T-helper 1 cell treated with Interleukin-12 subunit alpha and Interleukin-12 subunit beta and Interleukin-4 antibody, amounts not matched to agents 30 ng/mL and 1 ng/mL, for 36 hours (primary cell): ENCODE measurements at regions not wholly inside any gene's neighbourhood (a gene's known extent, or its start where the extent isn't known, plus 50 kb on each side); places are given as distances from the start of the nearest gene placed in this dataset.
"Not testable (repeated sequence)": the region's sequence is repeated elsewhere in the genome, so short reads cannot be mapped to it uniquely, and the experiment has no call there.

Experiments used
- intact Hi-C: fragments of 100-400 bp; cut with micrococcal nuclease; formaldehyde crosslinking; loops from one replicate; pipeline ENCODE4 v1.15.1; 2024

DNA sequence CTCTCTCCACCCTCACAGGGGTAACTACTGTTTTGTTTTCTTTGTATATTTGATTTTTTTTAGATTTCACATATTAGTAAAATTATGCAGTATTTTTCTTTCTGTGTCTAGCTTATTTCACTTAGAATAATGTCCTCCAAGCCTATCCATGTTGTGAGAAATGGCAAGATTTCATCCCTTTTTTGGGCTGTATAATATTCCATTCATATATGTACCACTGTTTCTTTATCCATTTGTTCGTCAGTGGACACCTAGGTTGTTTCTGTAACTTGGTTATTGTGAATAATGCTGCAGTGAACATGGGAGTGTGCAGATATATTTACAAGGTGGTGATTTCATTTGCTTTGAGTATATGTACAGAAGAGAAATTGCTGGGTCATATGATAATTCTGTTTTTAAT is 144.0 kb upstream of the CHD1 start:
- intact Hi-C loops: no loop called here

- intact Hi-C loops: no loop called here
These were observed 142.0 kb upstream of the CHD1 start for GRCh38 chr5:99070822-99071221.

GRCh38 chr5:99070362-99070761 is 141.6 kb upstream of the CHD1 start:
- intact Hi-C loops: no loop called here

GRCh38 chr5:99068944-99069650 is 140.3 kb upstream of the CHD1 start:
- intact Hi-C loops: no loop called here

DNA sequence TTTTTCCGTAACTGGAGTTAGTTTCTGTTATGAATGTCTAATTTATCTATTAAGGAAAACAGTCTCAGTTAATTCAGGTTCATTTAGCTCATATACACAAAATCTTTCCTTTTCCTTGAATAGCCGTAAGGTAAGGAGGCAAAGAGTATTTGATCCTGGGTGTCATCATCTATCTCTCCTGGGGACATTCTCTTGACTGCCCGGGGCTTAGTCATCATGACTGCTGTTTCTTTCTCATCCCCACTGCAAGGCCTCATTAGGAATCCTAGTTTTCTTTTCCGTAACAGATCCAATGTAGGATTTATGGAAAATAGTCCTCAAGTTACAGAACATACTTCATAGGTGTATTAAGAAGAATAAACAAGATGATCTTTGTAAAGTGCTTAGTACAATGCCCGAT is 134.9 kb upstream of the CHD1 start:
- intact Hi-C loops: no loop called here

DNA sequence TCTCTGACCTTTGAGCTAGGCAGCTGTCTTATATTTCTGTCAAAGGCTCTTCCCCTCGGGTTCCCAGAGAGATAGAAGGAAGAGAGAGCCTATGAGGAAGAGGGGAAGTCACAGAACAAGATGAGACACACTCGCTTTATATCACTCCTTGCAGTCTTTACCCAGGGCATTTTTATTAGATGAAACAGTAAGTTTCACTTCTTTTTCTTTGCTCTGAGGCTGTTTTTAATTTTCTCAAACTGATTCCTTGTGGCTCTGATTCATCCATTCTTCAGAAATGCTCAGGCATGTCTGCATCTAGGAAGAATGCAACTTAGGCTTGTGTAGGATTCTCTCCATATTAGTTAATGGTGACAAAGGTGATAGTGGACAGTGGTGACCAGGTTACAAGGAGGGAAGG is 132.9 kb upstream of the CHD1 start:
- intact Hi-C loops: no loop called here

DNA sequence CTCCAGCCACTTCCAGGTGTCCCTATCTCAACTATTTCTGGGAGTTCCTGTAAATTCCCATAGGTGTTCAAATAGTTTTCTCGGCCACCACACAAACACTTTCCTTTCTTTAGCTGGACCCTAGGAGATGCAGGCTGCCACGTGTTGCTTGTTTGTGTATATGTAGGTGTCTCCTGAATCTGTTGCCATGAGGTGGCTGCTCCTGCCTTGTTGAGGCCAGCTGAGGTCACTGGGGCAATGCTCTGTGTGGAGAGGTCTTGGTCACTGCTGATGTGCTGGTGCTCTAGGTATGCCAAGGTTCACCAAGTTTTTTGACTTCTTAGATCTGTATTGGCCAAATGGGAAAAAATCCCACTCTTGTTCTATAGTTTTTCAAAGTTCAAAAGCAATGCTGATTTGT is 132.5 kb upstream of the CHD1 start:
- intact Hi-C loops: no loop called here

GRCh38 chr5:99060306-99061261 is 131.8 kb upstream of the CHD1 start:
- intact Hi-C loops: loop anchor here (1.0 kb wide), 6 partner anchors 27 to 290 kb away; partner anchors contain the start of gene CHD1

- intact Hi-C loops: loop anchor here (1.0 kb wide), 6 partner anchors 26 to 289 kb away; partner anchors contain the start of gene CHD1
These were observed 130.9 kb upstream of the CHD1 start for GRCh38 chr5:99059685-99060084.

DNA sequence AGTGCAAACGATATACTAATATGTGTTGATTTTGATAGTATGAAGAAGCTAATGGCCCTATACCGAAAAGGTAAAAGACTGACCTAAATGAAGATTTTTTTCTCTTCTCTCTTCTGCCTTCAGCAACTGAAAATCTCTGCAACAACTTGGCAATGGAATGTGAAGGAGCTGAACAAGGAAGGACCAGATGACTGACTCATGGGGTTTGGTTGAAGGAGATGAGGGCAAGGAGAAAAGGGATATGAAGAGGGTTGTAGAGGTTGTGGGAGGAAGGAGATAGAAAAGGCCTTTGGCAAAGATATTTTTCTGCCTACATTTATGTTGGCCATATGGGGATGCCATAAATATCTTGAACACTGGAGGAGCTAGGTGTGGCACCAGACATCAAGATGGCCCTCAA is 129.7 kb upstream of the CHD1 start:
- intact Hi-C loops: no loop called here

DNA sequence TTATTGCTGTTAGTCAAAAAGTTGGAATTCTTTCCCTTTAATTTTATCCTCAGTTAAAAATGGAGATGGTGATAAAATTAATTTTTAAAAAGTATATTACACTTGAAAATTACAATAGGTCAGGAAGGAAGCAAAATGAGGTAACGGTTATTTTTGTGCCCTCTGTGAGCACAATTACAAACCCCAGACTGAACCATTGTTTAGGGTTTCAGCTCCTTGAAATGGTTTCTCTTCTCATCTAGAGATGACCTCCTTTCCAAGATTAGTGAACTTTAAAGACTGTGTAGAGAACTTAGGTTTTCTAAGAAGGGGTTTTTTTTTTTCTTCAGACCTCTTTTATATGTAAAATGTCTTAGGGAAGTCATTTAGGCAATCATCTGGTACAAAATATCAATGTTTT is 126.2 kb upstream of the CHD1 start:
- intact Hi-C loops: no loop called here

GRCh38 chr5:99045871-99046270 is 117.1 kb upstream of the CHD1 start:
- intact Hi-C loops: no loop called here

- intact Hi-C loops: not testable (repeated sequence)
These were observed 114.5 kb upstream of the CHD1 start for GRCh38 chr5:99043257-99043656.

DNA sequence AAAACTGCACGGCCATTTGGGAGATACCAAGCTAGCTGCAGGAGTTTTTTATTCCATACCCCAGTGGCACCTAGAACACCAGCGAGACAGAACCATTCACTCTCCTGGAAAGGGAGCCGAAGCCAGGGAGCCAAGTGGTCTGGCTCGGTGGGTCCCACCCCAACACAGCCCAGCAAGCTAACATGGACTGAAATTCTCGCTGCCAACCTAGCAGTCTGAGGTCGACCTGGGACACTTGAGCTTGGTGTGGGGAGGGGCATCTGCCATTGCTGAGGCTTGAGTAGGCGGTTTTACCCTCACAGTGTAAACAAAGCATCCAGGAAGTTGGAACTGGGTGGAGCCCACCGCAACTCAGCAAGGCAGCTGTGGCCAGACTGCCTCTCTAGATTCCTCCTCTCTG is 108.9 kb upstream of the CHD1 start:
- intact Hi-C loops: loop anchor here (1.0 kb wide), 1 partner anchor 108 kb away; the partner anchor contains the start of gene CHD1

DNA sequence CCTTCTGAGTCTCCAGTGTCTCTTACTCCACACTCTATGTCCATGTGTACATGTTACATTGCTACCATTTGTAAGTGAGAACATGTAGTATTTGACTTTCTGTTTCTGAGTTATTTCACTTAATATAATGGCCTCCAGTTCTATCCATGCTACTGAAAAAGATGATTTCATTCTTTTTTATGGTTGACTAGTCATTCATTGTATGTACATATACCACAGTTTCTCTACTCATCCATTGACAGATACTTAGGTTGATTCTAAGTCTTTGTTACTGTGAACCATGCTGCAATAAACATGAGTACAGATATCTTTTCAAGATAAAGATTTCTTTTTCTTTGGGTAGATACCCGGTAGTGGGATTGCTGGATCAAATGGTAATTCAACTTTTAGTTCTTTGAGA is 107.1 kb upstream of the CHD1 start:
- intact Hi-C loops: loop anchor here (1.0 kb wide), 1 partner anchor 9 kb away; no protein-coding TSS in a partner anchor

- intact Hi-C loops: loop anchor here (5.0 kb wide), 2 partner anchors 1503 to 1868 kb away; partner anchors contain the start of genes FAM174A and ST8SIA4
These were observed 105.5 kb upstream of the CHD1 start for GRCh38 chr5:99034336-99034735.

GRCh38 chr5:99033014-99033900 is 104.5 kb upstream of the CHD1 start:
- intact Hi-C loops: loop anchor here (1.0 to 5.0 kb wide), 7 partner anchors 27 to 1869 kb away; partner anchors contain the start of genes CHD1, FAM174A, RIOK2 and ST8SIA4

DNA sequence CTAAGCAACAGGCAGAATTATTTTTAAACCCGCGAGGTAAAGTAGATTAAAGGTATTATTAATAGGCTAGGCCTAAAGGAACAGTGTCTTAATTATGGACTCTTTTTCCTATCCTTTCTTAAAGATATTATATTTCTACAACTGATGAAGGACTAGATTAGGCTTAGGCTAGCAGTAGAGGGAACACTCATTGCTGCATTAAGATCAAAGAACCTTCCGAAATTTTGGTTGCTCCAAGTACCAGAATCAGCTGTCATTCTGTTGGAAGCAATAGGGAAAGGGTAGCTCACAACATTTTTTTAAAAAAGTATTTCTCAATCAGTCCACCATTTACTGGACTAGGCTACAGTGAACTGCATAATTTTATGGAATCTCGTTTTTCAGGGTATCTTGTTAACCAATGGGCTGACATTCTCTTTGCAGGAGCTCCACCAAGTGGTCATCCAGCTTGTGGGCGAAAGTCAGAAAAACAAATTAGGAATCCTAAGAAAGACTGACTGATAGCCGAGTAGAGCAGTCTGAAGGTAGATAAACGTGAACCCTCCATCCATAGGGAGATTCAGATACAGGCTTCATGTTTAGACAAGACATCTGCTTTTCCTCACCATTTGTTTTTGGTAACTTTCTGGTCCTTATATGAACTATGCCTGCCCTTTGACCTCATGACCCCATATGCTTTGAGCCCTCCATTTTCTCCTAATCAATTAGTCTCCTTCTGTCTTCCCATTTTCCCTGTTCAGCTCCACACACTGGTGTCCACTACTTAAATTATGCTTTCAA is 103.6 kb upstream of the CHD1 start:
- intact Hi-C loops: loop anchor here (1.0 to 5.0 kb wide), 8 partner anchors 27 to 1870 kb away; partner anchors contain the start of genes CHD1, FAM174A, RIOK2 and ST8SIA4

GRCh38 chr5:99030906-99031440 is 102.2 kb upstream of the CHD1 start:
- intact Hi-C loops: loop anchor here (5.0 kb wide), 2 partner anchors 1506 to 1871 kb away; partner anchors contain the start of genes FAM174A and ST8SIA4

DNA sequence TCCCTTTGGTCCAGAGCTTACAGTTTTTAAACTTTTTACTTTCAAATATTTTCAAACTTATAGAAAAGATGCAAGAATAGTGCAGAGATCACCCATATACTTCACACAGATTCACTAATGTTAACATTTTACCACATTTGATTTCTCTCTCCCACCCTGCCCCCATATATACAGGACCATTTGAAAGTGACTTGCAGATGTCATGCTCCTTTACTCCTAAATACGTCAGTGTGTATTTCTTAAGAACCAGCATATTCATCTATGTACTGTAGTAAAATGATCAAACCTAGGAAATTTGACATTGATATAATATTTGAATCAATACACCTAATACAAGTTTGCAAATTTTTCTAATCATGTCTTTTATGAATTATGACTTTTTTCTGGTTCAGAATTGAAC is 100.4 kb upstream of the CHD1 start:
- intact Hi-C loops: no loop called here
